SU-DHL-6 (cell line): ENCODE measurements at regions not wholly inside any gene's neighbourhood (a gene's known extent, or its start where the extent isn't known, plus 50 kb on each side); places are given as distances from the start of the nearest gene placed in this dataset.

Experiments
- H2AFZ ChIP-seq: fragments of 200-600 bp; sonication (generic); 2 replicates; pipeline ENCODE4 v1.6.1; 2014; ENCODE audit warnings: low read depth, mild to moderate bottlenecking, moderate library complexity, mixed read lengths, antibody characterized with exemption, low read length; ENCODE audit not compliant: severe bottlenecking
- H3F3A ChIP-seq: fragments of 200-600 bp; shearing (Covaris generic); 2 replicates; pipeline ENCODE4 v1.6.0; 2016; ENCODE audit warnings: antibody characterized with exemption, mild to moderate bottlenecking; ENCODE audit not compliant: insufficient read depth
- H3K27ac ChIP-seq: fragments of 200-600 bp; sonication (generic); 2 replicates; pipeline ENCODE4 v1.5.1; 2016; ENCODE audit warnings: low read depth, mild to moderate bottlenecking, low read length, moderate library complexity, mixed read lengths
- H3K27me3 ChIP-seq: fragments of 200-600 bp; sonication (generic), shearing (Covaris generic); 2 replicates; pipeline ENCODE4 v1.6.0; 2014; ENCODE audit warnings: mild to moderate bottlenecking, low read length
- H3K36me3 ChIP-seq: fragments of 200-600 bp; sonication (generic); 2 replicates; pipeline ENCODE4 v1.6.1; 2014; ENCODE audit warnings: mild to moderate bottlenecking, low read length, mixed read lengths
- H3K4me2 ChIP-seq: fragments of 300-600, 200-600 bp; shearing (Covaris generic), sonication (generic); 2 replicates; pipeline ENCODE4 v1.6.0; 2014; ENCODE audit warnings: low read length, low read depth, mild to moderate bottlenecking; ENCODE audit not compliant: poor library complexity, severe bottlenecking
- H3K4me3 ChIP-seq: fragments of 200-600 bp; sonication (generic); 2 replicates; pipeline ENCODE4 v1.5.1; 2014; ENCODE audit warnings: antibody characterized with exemption, low read length, mild to moderate bottlenecking, mixed read lengths; ENCODE audit not compliant: insufficient read depth, poor library complexity, severe bottlenecking
- H3K79me2 ChIP-seq: fragments of 200-600 bp; sonication (generic); 2 replicates; pipeline ENCODE4 v1.6.1; 2014; ENCODE audit warnings: mild to moderate bottlenecking, low read length, moderate library complexity; ENCODE audit not compliant: insufficient read depth
- H3K9ac ChIP-seq: fragments of 200-600 bp; sonication (generic); 2 replicates; pipeline ENCODE4 v1.7.0; 2014; ENCODE audit warnings: mild to moderate bottlenecking, low read length
- H3K9me2 ChIP-seq: fragments of 200-600 bp; sonication (generic); replicated peaks from 2 replicates; pipeline ENCODE4 v1.6.1; 2014; ENCODE audit warnings: low read length; ENCODE audit not compliant: insufficient read depth
- H3K9me3 ChIP-seq: fragments of 200-600 bp; sonication (generic); 2 replicates; pipeline ENCODE4 v1.6.1; 2014; ENCODE audit warnings: low read length, mixed read lengths; ENCODE audit not compliant: insufficient read depth
- H4K20me1 ChIP-seq: fragments of 200-600 bp; sonication (generic); 2 replicates; pipeline ENCODE4 v1.6.1; 2014; ENCODE audit warnings: low read depth, mild to moderate bottlenecking, antibody characterized with exemption, low read length, moderate library complexity, mixed read lengths
- CTCF ChIP-seq: fragments of 200-600 bp; sonication (generic); IDR thresholded peaks from one replicate; pipeline ENCODE4 v1.5.1; 2017; ENCODE audit warnings: antibody characterized with exemption, mild to moderate bottlenecking, low read length, moderate library complexity; ENCODE audit not compliant: insufficient read depth, poor library complexity, severe bottlenecking
- EZH2phosphoT487 ChIP-seq: fragments of 200-600 bp; sonication (generic), shearing (Covaris generic); conservative IDR thresholded peaks from 2 replicates; pipeline ENCODE4 v1.6.1; 2018; ENCODE audit warnings: mild to moderate bottlenecking, antibody characterized with exemption, low read length, moderate library complexity, mixed read lengths

- H3K27ac ChIP-seq: no peak overlapping the region
- no peaks in the 10 kb centered on the region for H3K9me3 ChIP-seq
- no peak for TF ChIP-seq CTCF
- TF ChIP-seq EZH2phosphoT487: no peak
- no peaks in the 10 kb centered on the region for H3K36me3 ChIP-seq
- H3K4me3 ChIP-seq: no peak overlapping the region
- no peak overlapping the region for H3K9ac ChIP-seq
- no peak overlapping the region for H3K4me2 ChIP-seq
- H3K79me2 ChIP-seq: no peaks in the 10 kb centered on the region
- no peaks in the 10 kb centered on the region for H3F3A ChIP-seq
- H3K27me3 ChIP-seq: no peaks in the 10 kb centered on the region
- H2AFZ ChIP-seq: no peak overlapping the region
- H3K9me2 ChIP-seq: no peaks in the 10 kb centered on the region
- no peaks in the 10 kb centered on the region for H4K20me1 ChIP-seq
Observed at GRCh38 chr11:135075740-135076139, 663.7 kb upstream of the B3GAT1 start.

- H2AFZ ChIP-seq: no peak overlapping the region
- H3K36me3 ChIP-seq: no peaks in the 10 kb centered on the region
- no peak overlapping the region for H3K4me3 ChIP-seq
- no peaks in the 10 kb centered on the region for H3F3A ChIP-seq
- H3K4me2 ChIP-seq: no peak overlapping the region
- no peaks in the 10 kb centered on the region for H3K9me2 ChIP-seq
- TF ChIP-seq EZH2phosphoT487: no peak
- no peaks in the 10 kb centered on the region for H4K20me1 ChIP-seq
- no peaks in the 10 kb centered on the region for H3K79me2 ChIP-seq
- H3K9ac ChIP-seq: no peak overlapping the region
- no peaks in the 10 kb centered on the region for H3K9me3 ChIP-seq
- H3K27me3 ChIP-seq: no peaks in the 10 kb centered on the region
- H3K27ac ChIP-seq: no peak overlapping the region
Observed at GRCh38 chr11:135074397-135074998, 662.5 kb upstream of the B3GAT1 start.

- H3K9me2 ChIP-seq: no peaks in the 10 kb centered on the region
- H3K36me3 ChIP-seq: no peaks in the 10 kb centered on the region
- H3K27ac ChIP-seq: no peak overlapping the region
- TF ChIP-seq CTCF: no peak
- no peak for TF ChIP-seq EZH2phosphoT487
- no peaks in the 10 kb centered on the region for H3K27me3 ChIP-seq
- no peak overlapping the region for H2AFZ ChIP-seq
- H3K79me2 ChIP-seq: no peaks in the 10 kb centered on the region
- no peaks in the 10 kb centered on the region for H3F3A ChIP-seq
- no peaks in the 10 kb centered on the region for H3K9me3 ChIP-seq
- H3K9ac ChIP-seq: no peak overlapping the region
- no peaks in the 10 kb centered on the region for H4K20me1 ChIP-seq
- no peak overlapping the region for H3K4me3 ChIP-seq
- no peak overlapping the region for H3K4me2 ChIP-seq
Observed at GRCh38 chr11:135073870-135074269, 661.8 kb upstream of the B3GAT1 start.

- H3K27ac ChIP-seq: no peak overlapping the region
- no peaks in the 10 kb centered on the region for H3F3A ChIP-seq
- H3K36me3 ChIP-seq: no peaks in the 10 kb centered on the region
- no peaks in the 10 kb centered on the region for H4K20me1 ChIP-seq
- no peaks in the 10 kb centered on the region for H3K9me2 ChIP-seq
- H3K4me3 ChIP-seq: no peak overlapping the region
- TF ChIP-seq CTCF (no peak), EZH2phosphoT487 (no peak)
- H3K4me2 ChIP-seq: no peak overlapping the region
- no peak overlapping the region for H3K9ac ChIP-seq
- no peaks in the 10 kb centered on the region for H3K27me3 ChIP-seq
- no peak overlapping the region for H2AFZ ChIP-seq
- H3K79me2 ChIP-seq: no peaks in the 10 kb centered on the region
- no peaks in the 10 kb centered on the region for H3K9me3 ChIP-seq
Observed at GRCh38 chr11:135073381-135073780, 661.3 kb upstream of the B3GAT1 start.
